ENCODE measurements at regions not wholly inside any gene's neighbourhood (a gene's known extent, or its start where the extent isn't known, plus 50 kb on each side); places are given as distances from the start of the nearest gene placed in this dataset.
A peak's percentile ranks its signal among the peaks of the same experiment; 100 is the strongest.

DNA sequence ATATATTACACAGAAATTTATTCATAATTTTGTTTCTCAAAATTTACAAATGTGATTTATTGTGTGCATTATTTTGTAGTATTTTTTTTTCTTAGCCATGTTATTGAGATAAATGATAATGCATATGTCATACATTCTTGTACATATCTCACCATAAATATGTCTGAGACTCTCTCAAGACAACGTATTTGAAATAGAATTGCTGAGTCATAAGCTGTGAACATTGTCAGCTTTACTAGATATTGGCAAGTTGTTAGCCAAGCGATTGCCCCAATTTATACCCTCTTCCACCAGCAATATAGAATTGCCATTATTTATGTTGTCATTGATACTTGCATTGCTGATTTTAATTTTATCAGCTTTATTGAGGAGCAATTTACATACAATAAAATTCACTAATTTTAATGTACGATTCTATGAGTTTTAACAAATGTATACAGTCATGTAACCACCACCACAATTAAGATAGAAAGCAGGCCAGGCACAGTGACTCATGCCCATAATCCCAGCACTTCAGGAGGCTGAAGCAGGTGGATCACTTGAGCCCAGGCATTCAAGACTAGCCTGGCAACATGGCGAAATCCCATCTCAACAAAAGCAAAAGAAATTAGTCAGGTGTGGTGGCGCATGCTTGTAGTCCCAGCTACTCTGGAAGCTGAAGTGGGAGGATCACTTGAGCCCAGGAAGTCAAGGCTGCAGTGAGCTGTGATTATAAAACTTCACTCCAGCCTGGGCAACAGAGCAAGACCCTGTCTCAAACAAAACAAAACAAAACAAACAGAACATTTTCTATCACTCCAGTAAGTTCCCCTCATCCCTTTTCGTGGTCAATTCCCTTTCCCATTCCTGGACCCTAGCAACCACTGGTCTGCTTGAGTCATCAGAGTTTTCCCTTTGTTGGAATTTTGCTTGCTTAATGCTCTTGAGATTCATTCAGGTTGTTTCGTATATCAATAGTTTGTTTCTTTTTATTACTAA, 373.1 kb downstream of the MFSD1 start:
- DNase-seq: no peak

DNA sequence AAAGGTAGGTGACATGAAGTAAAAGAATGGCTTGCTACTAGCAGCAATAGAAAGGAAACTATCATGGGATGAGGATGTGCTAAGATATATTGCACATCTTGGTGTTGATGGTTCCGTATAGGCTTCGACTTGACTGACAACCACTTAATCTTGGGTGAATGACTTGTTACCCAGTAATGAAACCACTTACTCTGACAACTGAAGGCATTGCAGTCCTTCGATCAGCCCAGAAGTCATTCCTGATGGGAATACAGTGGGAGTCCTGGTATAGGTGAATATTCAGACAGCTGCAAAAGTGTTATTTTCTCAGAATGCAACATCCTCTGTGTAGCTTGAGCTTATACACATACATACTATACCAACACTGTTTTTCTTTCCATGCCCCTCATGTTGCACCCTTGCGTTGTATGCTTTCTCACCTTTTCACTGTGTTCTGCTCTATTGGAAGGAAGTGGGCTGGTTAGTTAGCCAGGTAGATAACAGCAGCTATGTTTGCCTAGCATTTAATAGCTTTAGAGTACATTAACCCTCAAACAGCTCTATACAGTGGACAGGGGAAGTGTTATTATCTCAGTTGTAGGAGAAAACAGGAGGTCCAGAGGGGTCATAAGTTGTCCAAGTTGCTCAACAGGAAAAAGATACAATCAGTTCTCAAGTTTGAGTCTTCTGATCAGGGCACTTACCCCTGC, 376.5 kb downstream of the MFSD1 start:
- no peak for DNase-seq

DNA sequence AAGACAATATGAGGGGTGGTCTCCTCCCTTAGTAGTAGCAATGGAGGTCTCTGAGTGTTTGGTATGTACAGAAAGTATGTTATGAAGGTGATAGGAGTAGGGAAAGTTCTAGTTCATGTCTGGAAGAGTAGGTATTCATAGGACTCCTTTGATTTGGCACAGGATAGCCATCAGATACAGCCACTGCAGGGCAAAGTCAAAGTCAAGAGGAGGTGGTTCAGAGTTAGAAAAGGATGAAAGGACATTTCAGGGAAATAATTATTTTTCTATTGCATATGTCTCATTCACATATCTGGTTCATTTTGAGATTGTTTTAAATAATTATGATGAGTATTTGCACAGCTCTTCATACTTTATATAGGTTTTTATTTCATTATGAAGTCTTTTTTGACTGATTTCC, 381.1 kb downstream of the MFSD1 start:
- DNase-seq: no peak

DNA sequence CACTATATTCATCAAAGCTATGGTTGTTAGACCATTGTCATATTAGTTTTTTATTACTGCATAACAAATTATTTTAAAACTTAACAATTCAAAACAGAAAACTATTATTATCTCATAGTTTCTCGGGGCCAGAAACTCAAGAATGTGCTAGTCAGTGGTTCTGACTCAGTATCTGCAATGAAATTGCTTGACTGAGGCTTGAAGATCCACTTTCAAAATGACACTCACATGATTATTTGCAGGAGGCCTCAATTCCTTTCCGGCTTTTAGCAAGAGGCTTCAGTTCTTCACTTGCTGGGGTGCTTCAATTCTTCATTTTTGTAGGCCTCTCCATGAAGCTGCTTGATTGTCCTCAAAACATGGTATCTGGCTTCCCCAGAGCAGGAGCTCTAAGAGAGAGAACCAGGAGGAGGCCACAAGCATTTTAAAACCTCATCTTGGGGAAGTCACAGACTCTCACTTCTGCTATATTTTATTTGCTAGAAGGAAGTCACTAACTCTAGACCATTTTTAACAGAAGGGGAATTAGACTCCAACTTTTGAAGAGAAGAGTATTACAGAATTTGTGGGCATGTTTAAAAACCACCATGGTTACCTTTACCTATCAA, 383.7 kb downstream of the MFSD1 start:
- peak; percentile 17 to 50 (median 33) for DNase-seq

DNA sequence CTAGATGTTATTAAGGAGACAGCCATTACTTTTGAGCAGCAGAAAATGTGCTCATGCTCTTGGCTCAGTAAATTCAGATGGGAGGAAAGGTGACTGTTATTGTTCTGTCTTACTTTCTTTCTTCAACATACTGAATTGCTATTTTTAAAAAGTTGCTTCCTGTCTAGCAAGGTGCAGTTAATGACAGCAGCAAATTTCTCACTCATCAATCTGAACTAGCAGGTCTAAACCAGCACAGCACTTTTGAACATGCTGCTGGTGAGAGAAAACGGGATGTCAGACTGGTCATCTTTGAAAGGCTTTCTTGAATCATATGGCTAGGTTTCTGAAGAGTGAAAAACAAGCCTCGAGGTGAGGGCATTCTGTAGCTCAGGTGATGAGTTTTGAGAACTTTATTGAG, 384.7 kb downstream of the MFSD1 start:
- no peak for DNase-seq

DNA sequence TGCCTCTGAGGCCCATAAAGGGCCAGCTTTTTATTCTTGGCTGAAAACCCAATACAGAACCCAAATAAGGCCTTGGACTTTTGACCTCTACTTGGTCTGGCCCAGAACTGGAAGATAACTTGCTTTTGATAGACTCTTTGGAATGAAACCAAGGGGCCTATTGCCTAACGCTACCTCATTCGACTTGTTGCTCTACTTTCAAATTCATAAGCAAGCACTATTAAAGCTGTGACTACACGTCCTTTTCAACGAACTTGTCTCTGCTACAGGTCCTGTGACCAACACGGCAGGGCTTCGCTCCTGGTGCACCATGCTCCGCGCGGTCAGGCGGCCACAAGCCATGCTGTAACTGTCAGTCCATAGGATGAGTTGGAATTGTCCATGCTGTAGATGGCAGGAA, 385.4 kb downstream of the MFSD1 start:
- DNase-seq: no peak

DNA sequence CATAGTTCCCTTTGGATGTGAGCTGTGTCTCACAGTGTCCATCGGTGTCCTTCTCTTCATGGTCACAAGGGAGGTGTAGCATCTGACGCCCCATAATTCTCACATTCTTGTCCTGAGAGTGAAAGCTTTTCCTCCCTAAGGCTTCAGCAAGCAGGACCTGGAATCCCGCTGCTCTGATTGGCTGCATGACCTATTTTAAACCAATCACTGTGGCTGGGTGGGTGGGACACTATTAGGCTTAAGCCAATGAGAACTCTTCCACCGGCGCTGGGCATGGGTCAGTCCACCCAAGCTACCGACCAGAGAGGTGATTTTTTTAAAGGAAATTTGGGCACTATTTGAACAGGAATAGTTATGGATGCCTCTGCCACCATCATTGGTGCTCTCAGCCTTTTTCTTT, 385.9 kb downstream of the MFSD1 start:
- DNase-seq: no peak

DNA sequence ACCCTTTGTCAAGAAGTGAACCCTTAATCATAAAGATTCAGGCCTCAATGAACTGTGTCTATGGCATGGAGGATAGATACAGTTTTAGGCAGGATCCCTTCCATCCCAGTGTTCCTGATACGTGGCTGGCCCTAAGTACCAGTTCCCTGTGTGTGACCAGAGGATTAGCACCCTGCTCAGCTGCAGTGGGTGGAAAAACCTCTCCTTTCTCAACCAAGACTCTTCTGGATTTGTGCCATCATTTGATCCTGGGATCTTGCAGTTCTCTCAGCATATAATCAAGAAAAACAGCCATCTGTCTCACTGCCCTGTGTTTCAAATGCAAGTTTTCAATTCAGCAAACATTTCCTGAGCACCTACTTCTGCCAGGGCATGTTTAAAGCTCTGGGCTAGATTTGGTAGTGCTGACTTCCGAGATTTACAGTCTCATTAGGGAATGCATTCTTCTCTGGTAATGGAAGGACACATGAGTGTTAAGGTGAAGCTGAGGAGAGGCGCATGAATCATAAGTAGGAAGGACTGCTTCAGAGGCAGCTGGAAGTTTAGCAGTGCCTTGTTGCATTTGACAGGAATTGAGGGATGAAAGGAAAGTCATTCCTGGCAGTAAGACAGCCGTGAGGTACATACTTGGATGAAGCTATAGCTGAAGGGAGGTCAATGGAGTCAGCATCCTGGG, 388.3 kb downstream of the MFSD1 start:
- DNase-seq: no peak

DNA sequence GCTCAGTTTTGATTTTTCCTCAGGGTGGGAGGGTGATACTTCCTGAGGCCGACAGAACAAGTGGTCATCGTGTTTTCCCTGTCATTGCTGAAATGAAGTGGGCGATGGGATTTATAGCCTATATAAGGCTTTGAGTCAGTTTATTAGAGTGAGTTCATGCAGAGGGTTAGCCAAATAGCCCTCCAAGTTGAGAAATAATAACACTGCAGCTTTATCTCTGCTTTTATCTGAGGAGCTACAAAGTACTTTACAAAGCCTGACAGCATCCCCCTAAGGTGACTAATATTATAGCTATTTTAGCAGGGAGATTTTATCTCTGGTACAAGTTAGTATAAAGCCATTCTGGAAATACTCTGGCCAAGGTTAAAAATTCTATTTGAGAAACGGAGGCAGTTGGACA, 389.6 kb downstream of the MFSD1 start:
- DNase-seq: no peak

DNA sequence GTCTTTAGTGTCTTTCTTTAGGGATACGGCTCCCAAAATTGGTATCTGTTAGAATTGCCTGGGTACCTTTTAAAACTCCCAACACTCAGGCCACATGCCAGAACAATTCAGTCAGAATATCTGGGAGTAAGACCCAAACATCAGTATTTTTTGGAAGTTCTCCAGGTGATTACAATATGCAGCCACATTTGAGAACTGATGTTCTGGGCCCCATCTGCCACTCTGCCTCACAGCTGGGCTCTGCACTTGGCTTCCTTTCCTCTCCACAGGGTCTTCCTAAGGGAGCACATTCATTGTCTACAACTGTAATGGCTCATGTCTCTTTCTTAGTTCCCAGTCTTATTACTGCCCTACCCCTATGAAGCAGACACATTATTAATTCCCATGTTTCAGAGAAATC, 394.5 kb downstream of the MFSD1 start:
- DNase-seq: no peak

DNA sequence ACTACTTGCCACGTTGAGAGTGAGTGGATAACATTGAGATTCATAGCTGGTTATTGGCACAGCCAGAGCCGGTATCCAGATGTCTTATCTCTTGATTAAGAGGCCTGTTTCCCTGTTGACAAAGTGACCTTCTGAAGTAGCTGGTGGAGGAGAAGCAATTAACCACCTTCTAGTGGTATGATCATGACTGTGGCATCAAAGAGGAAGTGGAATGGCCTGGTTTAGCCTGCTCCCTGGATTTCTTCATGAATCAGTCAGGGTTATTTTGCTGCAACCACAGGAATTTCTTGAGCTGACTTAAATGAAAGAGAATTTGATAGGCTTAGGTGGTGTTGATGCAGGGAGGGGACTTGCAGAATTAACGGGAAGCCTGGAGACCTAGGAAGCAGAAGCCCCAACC, 398.3 kb downstream of the MFSD1 start:
- peak; percentile 26 to 38 (median 34) for DNase-seq

DNA sequence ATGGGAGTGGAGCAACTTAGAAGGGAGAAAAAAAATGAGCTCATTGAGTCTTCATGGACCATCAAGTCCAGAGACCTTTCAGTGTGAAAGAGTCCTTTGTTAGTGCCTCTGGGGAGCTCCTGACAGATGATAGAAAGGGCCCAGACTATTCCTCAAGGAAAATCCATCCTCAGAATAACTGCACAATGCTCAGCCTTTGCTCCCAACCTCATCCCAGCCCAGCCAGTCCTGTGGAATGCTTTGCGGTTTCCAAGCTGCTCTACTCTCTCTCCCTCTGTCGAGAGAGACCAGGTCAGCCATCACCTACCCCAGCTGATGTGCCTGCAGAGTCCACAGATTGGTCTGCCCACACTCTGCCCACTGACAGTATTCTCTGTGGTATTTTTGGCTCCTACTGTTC, 406.2 kb downstream of the MFSD1 start:
- no peak for DNase-seq

DNA sequence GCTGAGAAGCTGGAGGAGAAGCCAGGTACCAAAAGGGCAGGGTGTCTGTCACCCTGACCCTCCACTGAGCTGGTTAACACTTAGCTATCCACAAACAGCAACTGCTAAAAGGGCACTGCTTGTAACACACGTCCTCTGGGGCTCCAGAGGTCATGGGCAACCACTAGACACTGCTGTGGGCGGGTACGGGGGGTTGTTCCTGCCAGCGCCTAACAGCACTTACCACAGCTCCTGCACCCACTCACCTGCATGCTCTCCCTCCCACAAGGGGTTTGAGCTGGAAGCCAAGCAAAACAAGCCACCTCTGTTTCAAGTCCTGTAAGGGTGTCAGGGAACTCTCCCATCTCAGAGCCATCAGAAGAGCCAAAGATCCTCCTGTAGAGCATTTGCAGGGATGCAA, 407.6 kb downstream of the MFSD1 start:
- DNase-seq: no peak

DNA sequence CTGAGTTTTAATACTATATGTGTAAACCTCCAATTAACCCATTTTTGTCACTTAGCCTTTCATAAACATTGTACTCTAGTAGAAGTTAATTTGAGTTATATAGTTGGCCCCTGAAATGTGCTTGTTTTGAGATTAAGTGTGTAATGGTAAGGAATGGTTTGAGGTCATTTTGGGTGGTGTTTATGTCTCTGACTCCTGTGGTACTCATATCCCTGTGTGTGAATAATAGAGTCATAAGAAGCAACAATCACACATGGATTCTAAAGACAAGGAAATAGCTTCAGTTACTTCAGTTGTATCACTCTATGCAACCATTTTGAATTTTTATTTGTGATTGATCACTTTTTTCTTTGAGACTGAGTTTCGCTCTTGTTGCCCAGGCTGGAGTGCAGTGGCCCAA, 408.5 kb downstream of the MFSD1 start:
- DNase-seq: no peak

DNA sequence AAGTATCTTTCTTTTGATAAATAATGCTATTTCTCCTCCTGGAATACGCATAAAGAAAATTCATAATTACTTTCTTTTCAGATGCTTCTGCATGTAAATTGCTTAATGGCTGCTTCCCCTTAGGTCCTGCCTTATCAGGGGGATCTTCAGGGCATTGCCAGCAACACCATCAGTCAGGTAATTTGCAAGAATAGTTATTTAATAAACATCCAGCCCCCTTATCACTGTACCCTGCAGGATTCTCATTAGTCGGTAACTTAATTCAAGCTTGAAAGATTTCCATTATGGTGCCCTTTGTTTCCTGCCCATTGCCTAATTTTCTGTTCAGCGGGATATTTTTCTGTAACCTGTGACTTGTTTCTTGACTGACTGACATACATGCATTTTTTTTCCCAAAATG, 414.5 kb downstream of the MFSD1 start:
- DNase-seq: no peak

DNA sequence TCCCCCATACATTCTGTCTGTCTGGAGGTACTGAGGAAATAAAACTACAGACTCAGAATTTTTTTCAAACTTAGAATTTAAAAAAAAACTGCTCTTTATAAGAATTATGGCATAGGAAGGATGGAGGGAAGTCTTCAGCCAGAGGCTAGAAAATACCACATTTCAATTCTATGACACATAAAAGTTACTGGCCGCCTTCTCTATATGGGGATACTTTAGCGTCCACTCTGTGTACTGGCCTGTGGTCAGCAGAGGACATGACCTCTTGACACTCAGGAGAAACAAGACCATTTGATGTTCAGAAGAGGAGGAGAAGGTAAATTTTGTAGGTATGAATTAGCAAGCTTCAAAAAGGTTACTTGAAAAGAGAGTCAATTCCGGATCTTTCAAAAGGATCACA, 417.4 kb downstream of the MFSD1 start:
- peak in 1 of 3 donors; percentile 11 for DNase-seq

DNA sequence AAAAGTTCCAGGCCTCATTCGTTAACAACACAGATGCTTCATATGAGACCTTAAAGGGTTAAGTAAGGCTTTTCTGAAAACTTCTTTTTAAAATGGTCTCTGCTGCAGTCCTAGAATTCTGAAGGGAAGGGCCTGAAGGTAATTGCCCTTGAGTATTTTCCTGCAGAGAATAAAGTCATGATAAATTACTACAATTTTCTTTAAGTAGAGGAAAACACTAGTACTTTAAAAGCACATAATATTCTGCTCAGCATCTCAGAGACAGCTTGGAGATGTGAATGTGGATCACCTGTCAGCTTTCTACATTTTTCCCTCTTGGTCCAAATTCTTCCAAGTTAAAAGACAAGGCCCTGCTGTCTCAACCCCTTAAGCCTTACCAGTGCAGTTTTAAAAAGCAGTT, 419.5 kb downstream of the MFSD1 start:
- DNase-seq: no peak

DNA sequence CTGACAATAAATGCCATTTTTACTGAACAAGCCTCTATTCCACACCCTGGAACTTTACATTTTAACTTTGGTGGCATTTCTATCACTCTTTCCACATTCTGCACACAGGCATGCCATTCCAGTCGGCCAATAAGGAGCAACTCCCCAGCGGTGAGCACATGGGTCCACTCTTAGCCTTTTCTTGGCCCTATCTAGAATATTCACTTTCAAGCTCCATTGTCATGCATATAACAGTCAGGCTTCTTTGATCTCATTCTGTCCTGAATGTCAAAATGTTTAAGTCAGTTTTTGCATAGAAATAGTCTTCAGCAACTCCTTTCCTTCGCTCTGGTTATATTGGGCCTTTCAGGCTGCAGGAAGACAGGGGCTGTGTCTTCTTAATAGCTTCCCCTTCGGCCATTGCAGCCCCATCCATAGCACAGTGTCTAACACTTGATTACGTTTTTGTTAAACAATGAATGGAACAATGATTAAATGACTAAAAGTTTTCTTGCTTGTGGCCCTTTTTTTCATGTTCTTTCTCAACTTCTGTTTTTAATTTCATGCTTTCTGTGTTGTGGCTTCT, 427.3 kb downstream of the MFSD1 start:
- DNase-seq: peak in 1 of 3 donors; percentile 16

DNA sequence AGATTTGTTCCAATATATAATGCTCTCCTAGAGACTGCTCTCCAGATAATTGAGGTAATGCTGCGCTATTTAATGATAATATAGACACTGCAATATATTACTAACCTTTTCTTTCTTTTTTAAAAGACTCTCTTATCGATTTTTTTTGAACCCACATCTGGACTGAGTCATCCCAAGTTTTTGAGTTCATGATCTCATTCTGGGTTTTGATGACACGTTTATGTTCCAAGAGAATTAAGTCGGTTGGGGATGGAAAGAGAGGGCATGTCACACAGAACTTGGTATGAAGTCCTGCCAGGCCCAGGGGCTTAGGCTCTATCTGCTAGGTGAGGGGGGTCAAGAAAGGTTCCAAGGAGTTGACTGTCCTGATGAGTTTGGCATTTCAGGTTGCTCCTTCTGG, 431.1 kb downstream of the MFSD1 start:
- DNase-seq: peak in 1 of 3 donors; percentile 14

DNA sequence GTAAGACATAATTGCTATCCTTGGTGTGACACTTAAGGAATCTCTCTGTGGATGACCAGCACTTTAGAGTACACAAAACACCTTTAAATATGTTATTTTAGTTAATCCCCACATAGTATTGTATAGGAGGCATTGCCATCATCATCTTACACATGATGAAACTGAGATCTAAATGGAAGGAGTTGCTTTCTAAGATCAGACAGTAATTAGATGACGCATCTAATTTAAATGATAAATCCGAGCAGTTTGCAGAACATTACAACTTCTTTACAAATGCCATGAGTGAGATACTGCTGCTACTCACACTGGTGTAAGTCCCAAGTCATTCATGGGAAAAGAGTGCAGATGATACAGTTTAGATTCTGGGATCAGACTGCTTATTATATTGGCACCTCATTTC, 431.9 kb downstream of the MFSD1 start:
- DNase-seq: no peak

DNA sequence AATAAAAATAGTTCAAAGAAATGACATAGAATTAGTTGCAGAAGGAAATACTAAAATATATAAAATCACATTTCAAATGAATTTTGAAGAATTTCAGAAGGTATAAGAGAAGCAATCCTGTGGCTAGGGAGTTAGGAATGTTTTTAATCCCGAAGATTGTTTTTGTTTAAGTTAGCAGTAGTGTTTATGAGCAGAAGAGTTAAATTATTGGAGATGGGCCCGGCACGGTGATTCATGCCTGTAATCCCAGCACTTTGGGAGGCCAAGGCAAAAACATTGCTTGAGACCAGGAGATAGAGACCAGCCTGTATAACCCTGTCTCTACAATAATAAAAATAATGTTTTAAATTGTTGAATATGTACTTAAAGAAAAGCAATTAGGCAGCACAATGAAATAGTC, 432.5 kb downstream of the MFSD1 start:
- DNase-seq: no peak

DNA sequence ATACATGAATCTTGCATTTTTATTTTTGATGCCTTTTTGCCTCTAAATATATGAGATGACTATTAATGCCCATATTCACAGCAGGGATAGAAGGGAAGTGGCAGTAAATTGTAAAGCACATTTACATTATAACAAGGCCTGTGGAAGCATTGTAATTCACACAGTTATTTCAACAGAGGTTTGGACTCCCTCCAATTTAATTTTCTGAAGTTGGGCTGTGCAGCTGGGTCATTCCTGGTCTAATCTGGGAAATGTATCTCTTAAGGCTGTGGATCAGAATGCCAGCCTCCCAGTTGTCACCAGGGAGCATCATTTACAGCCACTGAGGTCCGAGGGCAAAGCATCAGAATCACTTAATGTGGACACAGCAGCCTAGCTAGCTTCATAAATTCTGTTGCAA, 434.5 kb downstream of the MFSD1 start:
- DNase-seq: no peak

DNA sequence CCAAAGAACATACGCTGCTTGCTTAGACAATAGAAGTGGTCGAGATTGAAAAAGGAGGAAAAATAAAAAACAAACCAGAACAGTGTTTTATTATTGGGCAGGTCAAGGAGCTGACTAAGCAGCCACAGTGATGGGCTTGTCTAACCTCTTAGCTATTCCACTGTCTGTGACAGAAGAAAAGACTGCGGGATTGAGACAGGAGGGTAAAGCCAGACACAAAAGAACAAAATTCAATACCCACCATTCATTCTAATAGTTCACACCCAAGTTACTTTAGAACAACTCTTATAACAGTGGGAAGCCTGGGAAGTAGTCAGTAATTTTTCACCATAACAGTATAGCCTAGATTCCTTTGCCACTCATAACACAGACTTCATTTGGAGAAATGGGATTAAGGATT, 435.4 kb downstream of the MFSD1 start:
- no peak for DNase-seq

All from suppressor macrophage treated with lipopolysaccharide for 1 hour (primary cell).